ENCODE measurements at regions not wholly inside any gene's neighbourhood (a gene's known extent, or its start where the extent isn't known, plus 50 kb on each side); places are given as distances from the start of the nearest gene placed in this dataset.

- H2AK5ac ChIP-seq (ENCODE audit: insufficient read length, low read length), result no peak overlapping the region
- H3K27ac ChIP-seq (ENCODE audit: insufficient read length, low read depth, low read length), result no peak overlapping the region
Observed at GRCh38 chr5:18329328-18329727, 695.1 kb downstream of the TAF11L14 start.

More at GRCh38 chr5:18329328-18329727, 695.1 kb downstream of the TAF11L14 start:
- no peak overlapping the region for H4K91ac ChIP-seq (ENCODE audit: insufficient read length, low read depth, low read length)
- no peaks in the 10 kb centered on the region for H3K79me1 ChIP-seq (ENCODE audit: insufficient read depth, low read depth, low read length, poor library complexity, severe bottlenecking)
- H3K9ac ChIP-seq (ENCODE audit: extremely low read depth, insufficient read length, low read length), result no peak overlapping the region
- H4K8ac ChIP-seq (replicated peaks; ENCODE audit: insufficient read length, low read depth, low read length), result no peak overlapping the region
- no peak for DNase-seq
- no peaks in the 10 kb centered on the region for H3K79me2 ChIP-seq (ENCODE audit: insufficient read depth, low read length)
- no peak overlapping the region for H3K4me2 ChIP-seq (ENCODE audit: insufficient read depth, insufficient read length, low read length)
- no peak overlapping the region for H3K4me3 Mint-ChIP-seq
- H4K5ac ChIP-seq (ENCODE audit: insufficient read length, low read depth, low read length), result no peak overlapping the region
- H3K4me1 Mint-ChIP-seq, result no peaks in the 10 kb centered on the region
- H3K4ac ChIP-seq (ENCODE audit: low read depth, low read length), result no peak overlapping the region
- TF ChIP-seq, protein P1, sequence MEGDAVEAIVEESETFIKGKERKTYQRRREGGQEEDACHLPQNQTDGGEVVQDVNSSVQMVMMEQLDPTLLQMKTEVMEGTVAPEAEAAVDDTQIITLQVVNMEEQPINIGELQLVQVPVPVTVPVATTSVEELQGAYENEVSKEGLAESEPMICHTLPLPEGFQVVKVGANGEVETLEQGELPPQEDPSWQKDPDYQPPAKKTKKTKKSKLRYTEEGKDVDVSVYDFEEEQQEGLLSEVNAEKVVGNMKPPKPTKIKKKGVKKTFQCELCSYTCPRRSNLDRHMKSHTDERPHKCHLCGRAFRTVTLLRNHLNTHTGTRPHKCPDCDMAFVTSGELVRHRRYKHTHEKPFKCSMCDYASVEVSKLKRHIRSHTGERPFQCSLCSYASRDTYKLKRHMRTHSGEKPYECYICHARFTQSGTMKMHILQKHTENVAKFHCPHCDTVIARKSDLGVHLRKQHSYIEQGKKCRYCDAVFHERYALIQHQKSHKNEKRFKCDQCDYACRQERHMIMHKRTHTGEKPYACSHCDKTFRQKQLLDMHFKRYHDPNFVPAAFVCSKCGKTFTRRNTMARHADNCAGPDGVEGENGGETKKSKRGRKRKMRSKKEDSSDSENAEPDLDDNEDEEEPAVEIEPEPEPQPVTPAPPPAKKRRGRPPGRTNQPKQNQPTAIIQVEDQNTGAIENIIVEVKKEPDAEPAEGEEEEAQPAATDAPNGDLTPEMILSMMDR (conservative IDR thresholded peaks at IDR 0.05), result no peak
- no peaks in the 10 kb centered on the region for H3K23me2 ChIP-seq (ENCODE audit: insufficient read length, low read depth, low read length, poor library complexity, severe bottlenecking)
- no peaks in the 10 kb centered on the region for H4K20me1 ChIP-seq (ENCODE audit: control insufficient read depth, insufficient read depth, insufficient read length)
- no peak overlapping the region for H2BK12ac ChIP-seq (ENCODE audit: insufficient read length, low read depth, low read length)
- H2AFZ ChIP-seq (ENCODE audit: low read length), result no peak overlapping the region
- no peak overlapping the region for H3T11ph ChIP-seq (ENCODE audit: low read length)
- H2BK120ac ChIP-seq (ENCODE audit: low read depth, low read length, poor library complexity, severe bottlenecking), result no peak overlapping the region
- no peak overlapping the region for H2BK5ac ChIP-seq (ENCODE audit: insufficient read length, low read length)
- no peaks in the 10 kb centered on the region for H3K4me1 ChIP-seq (ENCODE audit: insufficient read depth, low read length)
- no peak overlapping the region for H3K18ac ChIP-seq (ENCODE audit: insufficient read length, low read depth, low read length)
- no peaks in the 10 kb centered on the region for H3K9me3 ChIP-seq (ENCODE audit: control insufficient read depth, low read depth, low read length)
- no peaks in the 10 kb centered on the region; a peak in 1 of 7 replicates for H3K36me3 Mint-ChIP-seq (ENCODE audit: insufficient read depth in 1 of 3, low read depth in 3 of 3)
- no peak overlapping the region for H3K27ac Mint-ChIP-seq
- H3K9me3 Mint-ChIP-seq, result peaks cover 8 to 13% of the 10 kb centered on the region in 2 experiments
- H3K14ac ChIP-seq (ENCODE audit: insufficient read depth, low read length), result no peak overlapping the region
- H3K23ac ChIP-seq (ENCODE audit: insufficient read length, low read depth, low read length), result no peak overlapping the region
- no peak overlapping the region for H2BK20ac ChIP-seq (ENCODE audit: low read depth, low read length, poor library complexity, severe bottlenecking)
- H3K27me3 Mint-ChIP-seq (ENCODE audit: low read depth), result no peaks in the 10 kb centered on the region; the same call in 1 of the 2 replicates
- H3K56ac ChIP-seq (ENCODE audit: insufficient read length, low read depth, low read length), result no peak overlapping the region
- no peaks in the 10 kb centered on the region for H3K27me3 ChIP-seq (ENCODE audit: insufficient read depth, low read length)
- H2BK15ac ChIP-seq (ENCODE audit: low read depth, low read length), result no peak overlapping the region

Data from H9 (cell line).